Spinal cord (tissue), 9 donors: ENCODE measurements at regions not wholly inside any gene's neighbourhood (a gene's known extent, or its start where the extent isn't known, plus 50 kb on each side); places are given as distances from the start of the nearest gene placed in this dataset.
A peak's percentile ranks its signal among the peaks of the same experiment; 100 is the strongest.

ENCODE experiments used
- DNase-seq, 6 donors: peaks; one replicate each; pipeline versions ENCODE4 v3.0.0 to v3.0.0-alpha.2; 2013 to 2015; ENCODE audit warnings: low spot score in 6 of 6, low read depth in 4 of 6
- H3K27ac ChIP-seq: one replicate; pipeline ENCODE4 v1.5.1; 2013; ENCODE audit warnings: low read depth, low read length, control low read depth
- H3K27me3 ChIP-seq: one replicate; pipeline ENCODE4 v1.6.1; 2013; ENCODE audit warnings: low read length; ENCODE audit not compliant: control insufficient read depth, insufficient read depth
- H3K36me3 ChIP-seq: one replicate; pipeline ENCODE4 v1.6.1; 2013; ENCODE audit warnings: low read length; ENCODE audit not compliant: control insufficient read depth, insufficient read depth
- H3K4me1 ChIP-seq: one replicate; pipeline ENCODE4 v1.6.1; 2013; ENCODE audit warnings: low read length; ENCODE audit not compliant: control insufficient read depth, insufficient read depth
- H3K4me3 ChIP-seq: one replicate; pipeline ENCODE4 v1.5.1; 2013; ENCODE audit warnings: low read depth, low read length, control low read depth
- H3K9me3 ChIP-seq: one replicate; pipeline ENCODE4 v1.6.1; 2013; ENCODE audit warnings: low read length; ENCODE audit not compliant: control insufficient read depth, insufficient read depth
- WGBS: methylation state at CpG from one replicate; pipeline ENCODE4 v1.1.5; 2013; ENCODE audit warnings: missing lambda C conversion rate; ENCODE audit not compliant: insufficient coverage; 5-methylcytosine and 5-hydroxymethylcytosine counted together
- donor health status: healthy.

GRCh38 chrX:137999552-137999951 lies 433.6 kb downstream of the ZIC3 start:
- 39% methylated on average over 2 of the region's 3 CpGs for WGBS

DNA sequence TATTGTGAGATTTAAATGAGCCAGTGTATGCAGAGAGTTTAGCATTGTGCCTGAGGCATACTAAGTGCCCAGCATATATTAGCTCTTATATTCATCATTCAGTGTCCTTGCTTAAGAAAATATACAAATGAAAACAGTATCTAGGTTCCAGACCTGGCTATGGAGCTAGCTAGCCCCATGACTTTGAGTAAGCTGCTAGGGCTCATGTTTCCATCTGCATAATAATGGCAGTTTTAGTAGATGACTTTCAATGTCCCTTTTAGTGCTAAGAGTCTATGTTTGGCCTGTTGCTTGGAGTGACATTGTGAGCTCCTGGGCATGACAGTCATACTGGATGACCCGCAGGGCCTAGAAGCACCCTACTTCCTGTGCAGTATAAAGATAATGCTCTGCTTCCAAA lies 435.3 kb downstream of the ZIC3 start:
- no peak for DNase-seq
- Histone ChIP-seq H3K4me1 (no peaks in the 10 kb centered on the region), H3K27me3 (peaks cover 5% of the 10 kb centered on the region), H3K36me3 (no peaks in the 10 kb centered on the region), H3K9me3 (no peaks in the 10 kb centered on the region), H3K27ac (no peak overlapping the region), H3K4me3 (no peak overlapping the region)
- no CpG with 5 or more reads among the region's 1 CpG for WGBS

More at GRCh38 chrX:137999552-137999951, 433.6 kb downstream of the ZIC3 start:
- Histone ChIP-seq H3K27me3 (peaks cover 4% of the 10 kb centered on the region), H3K27ac (no peak overlapping the region), H3K36me3 (no peaks in the 10 kb centered on the region), H3K4me3 (no peak overlapping the region), H3K4me1 (no peaks in the 10 kb centered on the region), H3K9me3 (no peaks in the 10 kb centered on the region)
- DNase-seq: peak in 1 of 6 donors; percentile 22

DNA sequence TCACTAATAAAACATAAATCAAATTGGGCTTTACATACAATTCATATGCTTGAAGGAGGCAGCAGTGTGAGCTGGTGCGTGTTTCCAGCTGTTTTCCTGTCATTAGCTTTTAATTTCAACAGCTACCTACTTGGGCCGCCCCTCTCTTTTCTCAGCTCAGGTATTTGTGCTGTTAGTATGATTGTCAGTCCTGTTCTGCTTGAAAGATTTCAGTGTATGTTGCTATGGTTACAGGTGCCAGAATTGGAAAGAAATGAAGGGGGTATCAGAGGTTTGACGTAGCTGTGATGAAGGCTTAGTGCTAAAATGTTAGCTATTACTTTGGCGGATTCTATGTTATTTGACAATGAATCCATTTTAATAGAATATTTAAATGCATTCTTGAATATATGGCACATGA lies 440.3 kb downstream of the ZIC3 start:
- Histone ChIP-seq H3K9me3 (no peaks in the 10 kb centered on the region), H3K27ac (no peak overlapping the region), H3K36me3 (no peaks in the 10 kb centered on the region), H3K4me3 (no peak overlapping the region), H3K27me3 (peaks cover 3% of the 10 kb centered on the region), H3K4me1 (no peaks in the 10 kb centered on the region)
- peak in 1 of 6 donors; percentile 57 for DNase-seq
- WGBS: no CpG with 5 or more reads among the region's 4 CpGs

DNA sequence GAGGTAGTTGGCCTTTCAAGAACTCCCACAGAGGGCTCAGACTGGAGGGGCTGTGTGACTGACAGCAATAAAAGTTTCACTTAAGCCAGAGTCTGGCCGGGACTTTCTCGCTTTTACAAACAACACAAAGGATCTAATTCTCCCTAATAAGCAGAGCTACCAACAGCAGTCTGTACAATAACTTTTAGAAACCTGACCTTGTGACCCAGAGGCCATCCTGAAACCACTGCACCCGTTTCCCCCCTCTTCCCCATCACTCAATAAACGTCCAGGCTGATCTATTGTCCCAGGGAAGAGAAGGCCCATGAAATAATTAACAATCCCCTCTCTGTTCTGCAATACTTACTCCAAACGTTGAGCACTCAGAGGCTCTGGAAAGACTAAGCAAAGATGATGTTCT lies 442.4 kb downstream of the ZIC3 start:
- H3K27me3 ChIP-seq: peaks cover 3% of the 10 kb centered on the region
- no peaks in the 10 kb centered on the region for H3K36me3 ChIP-seq
- H3K4me1 ChIP-seq: no peaks in the 10 kb centered on the region
- H3K4me3 ChIP-seq: no peak overlapping the region
- H3K9me3 ChIP-seq: no peaks in the 10 kb centered on the region
- no peak for DNase-seq
- H3K27ac ChIP-seq: no peak overlapping the region
- 20% methylated on average over 5 of the region's 5 CpGs for WGBS

GRCh38 chrX:138011468-138011867 lies 445.5 kb downstream of the ZIC3 start:
- no peak overlapping the region for H3K27ac ChIP-seq
- H3K4me1 ChIP-seq: no peaks in the 10 kb centered on the region
- WGBS: 78% methylated on average over 1 of the region's 2 CpGs
- H3K27me3 ChIP-seq: no peaks in the 10 kb centered on the region
- no peaks in the 10 kb centered on the region for H3K9me3 ChIP-seq
- DNase-seq: no peak
- H3K36me3 ChIP-seq: no peaks in the 10 kb centered on the region
- H3K4me3 ChIP-seq: no peak overlapping the region

GRCh38 chrX:138014577-138014976 lies 448.6 kb downstream of the ZIC3 start:
- 54% methylated on average over 3 of the region's 3 CpGs for WGBS
- H3K27me3 ChIP-seq: no peaks in the 10 kb centered on the region

GRCh38 chrX:138018145-138018799 lies 452.3 kb downstream of the ZIC3 start:
- Histone ChIP-seq H3K4me1 (no peaks in the 10 kb centered on the region), H3K27ac (no peak overlapping the region), H3K4me3 (no peak overlapping the region), H3K27me3 (no peaks in the 10 kb centered on the region), H3K9me3 (no peaks in the 10 kb centered on the region), H3K36me3 (no peaks in the 10 kb centered on the region)
- DNase-seq: no peak
- WGBS: no CpG with 5 or more reads among the region's 1 CpG

More at GRCh38 chrX:138014577-138014976, 448.6 kb downstream of the ZIC3 start:
- Histone ChIP-seq H3K27ac (no peak overlapping the region), H3K36me3 (no peaks in the 10 kb centered on the region), H3K4me1 (no peaks in the 10 kb centered on the region), H3K9me3 (no peaks in the 10 kb centered on the region), H3K4me3 (no peak overlapping the region)
- no peak for DNase-seq

GRCh38 chrX:138020941-138021340 lies 455.0 kb downstream of the ZIC3 start:
- Histone ChIP-seq H3K9me3 (no peaks in the 10 kb centered on the region), H3K27ac (no peak overlapping the region), H3K4me1 (no peaks in the 10 kb centered on the region), H3K4me3 (no peak overlapping the region), H3K36me3 (no peaks in the 10 kb centered on the region), H3K27me3 (no peaks in the 10 kb centered on the region)
- WGBS: no CpG with 5 or more reads among the region's 1 CpG
- no peak for DNase-seq

DNA sequence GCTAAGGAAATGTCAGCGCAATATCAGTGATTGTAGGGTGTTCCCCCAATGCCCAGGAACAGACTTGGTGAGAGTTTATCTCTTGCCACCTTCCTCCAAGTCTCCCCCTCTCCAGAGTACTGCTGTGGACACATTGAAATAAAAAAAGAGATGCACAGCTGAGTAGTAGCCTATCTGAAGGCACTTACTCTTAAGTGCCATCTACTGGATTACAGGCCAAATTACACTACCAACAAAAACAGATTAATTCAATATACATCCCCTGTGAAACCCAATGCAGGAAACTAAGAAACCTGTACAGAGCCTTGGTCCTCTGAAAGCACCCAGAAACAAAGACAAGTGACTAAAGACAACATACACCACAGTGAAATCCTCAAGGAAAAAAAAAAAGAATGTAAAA lies 460.3 kb downstream of the ZIC3 start:
- WGBS: 50% methylated on average over 1 of the region's 1 CpG
- H3K27ac ChIP-seq: no peak overlapping the region
- no peaks in the 10 kb centered on the region for H3K36me3 ChIP-seq
- no peaks in the 10 kb centered on the region for H3K4me1 ChIP-seq
- DNase-seq: peak in 2 of 6 donors; percentile 20 to 52
- no peaks in the 10 kb centered on the region for H3K9me3 ChIP-seq
- H3K27me3 ChIP-seq: no peaks in the 10 kb centered on the region
- no peak overlapping the region for H3K4me3 ChIP-seq

DNA sequence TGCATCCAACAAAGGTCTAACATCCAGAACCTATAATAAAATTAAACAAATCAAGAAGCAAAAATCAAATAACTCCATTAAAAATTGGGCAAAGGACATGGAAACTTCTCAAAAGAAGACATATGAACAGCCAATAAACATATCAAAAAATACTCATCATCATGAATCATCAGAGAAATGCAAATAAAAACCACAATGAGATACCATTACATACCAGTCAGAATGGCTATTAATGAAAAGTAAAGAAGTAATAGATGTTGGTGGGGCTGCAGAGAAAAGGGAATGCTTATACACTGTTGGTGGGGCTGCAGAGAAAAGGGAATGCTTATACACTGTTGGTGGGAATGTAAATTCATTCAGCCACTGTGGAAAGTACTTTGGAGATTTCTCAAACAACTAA lies 465.8 kb downstream of the ZIC3 start:
- Histone ChIP-seq H3K27me3 (no peaks in the 10 kb centered on the region), H3K4me1 (no peaks in the 10 kb centered on the region)
- no peak for DNase-seq

More for the DNA sequence above, 465.8 kb downstream of the ZIC3 start:
- Histone ChIP-seq H3K36me3 (no peaks in the 10 kb centered on the region), H3K27ac (no peak overlapping the region), H3K9me3 (no peaks in the 10 kb centered on the region), H3K4me3 (no peak overlapping the region)
